NCI-H1092 (cell line): ENCODE measurements at regions not wholly inside any gene's neighbourhood (a gene's known extent, or its start where the extent isn't known, plus 50 kb on each side); places are given as distances from the start of the nearest gene placed in this dataset.
"Not testable (repeated sequence)": the region's sequence is repeated elsewhere in the genome, so short reads cannot be mapped to it uniquely, and the experiment has no call there.

Experiments used
- DNase-seq: peaks from one replicate; lab custom pipeline; 2025; lab: John Stamatoyannopoulos, UW

- not testable (repeated sequence) for DNase-seq
Observed at GRCh38 chr16:88164196-88165039, 213.2 kb downstream of the BANP start.

- not testable (repeated sequence) for DNase-seq
Observed at GRCh38 chr16:88165040-88165544, 213.9 kb downstream of the BANP start.

GRCh38 chr16:88165683-88166082, 214.4 kb downstream of the BANP start:
- not testable (repeated sequence) for DNase-seq

GRCh38 chr16:88166209-88166773, 215.1 kb downstream of the BANP start:
- DNase-seq, result not testable (repeated sequence)

- not testable (repeated sequence) for DNase-seq
Observed at GRCh38 chr16:88167798-88168556, 214.8 kb upstream of the ZNF469 start.

- DNase-seq, result peak; percentile 87
Observed at GRCh38 chr16:88168557-88168949, 214.2 kb upstream of the ZNF469 start.

- DNase-seq, result not testable (repeated sequence)
Observed at GRCh38 chr16:88169136-88169830, 213.5 kb upstream of the ZNF469 start.

- not testable (repeated sequence) for DNase-seq
Observed at GRCh38 chr16:88169831-88170165, 213.0 kb upstream of the ZNF469 start.

- no peak for DNase-seq
Observed at GRCh38 chr16:88170528-88170991, 212.2 kb upstream of the ZNF469 start.

- DNase-seq, result not testable (repeated sequence)
Observed at GRCh38 chr16:88171126-88171525, 211.6 kb upstream of the ZNF469 start.

GRCh38 chr16:88176184-88176583, 206.6 kb upstream of the ZNF469 start:
- DNase-seq, result not testable (repeated sequence)

GRCh38 chr16:88176591-88177180, 206.1 kb upstream of the ZNF469 start:
- DNase-seq, result not testable (repeated sequence)

GRCh38 chr16:88178251-88178650, 204.5 kb upstream of the ZNF469 start:
- DNase-seq, result not testable (repeated sequence)

GRCh38 chr16:88178896-88179295, 203.9 kb upstream of the ZNF469 start:
- DNase-seq, result not testable (repeated sequence)

- not testable (repeated sequence) for DNase-seq
Observed at GRCh38 chr16:88182967-88183881, 199.5 kb upstream of the ZNF469 start.

- DNase-seq, result not testable (repeated sequence)
Observed at GRCh38 chr16:88184053-88184452, 198.7 kb upstream of the ZNF469 start.

- not testable (repeated sequence) for DNase-seq
Observed at GRCh38 chr16:88184566-88185355, 198.0 kb upstream of the ZNF469 start.

- DNase-seq, result not testable (repeated sequence)
Observed at GRCh38 chr16:88185406-88185805, 197.4 kb upstream of the ZNF469 start.
